ENCODE measurements at regions not wholly inside any gene's neighbourhood (a gene's known extent, or its start where the extent isn't known, plus 50 kb on each side); places are given as distances from the start of the nearest gene placed in this dataset.

GRCh38 chr5:61245486-61245885, 83.2 kb upstream of the SMIM15 start:
- TF ChIP-seq CTCF (conservative IDR thresholded peaks at IDR 0.05; ENCODE audit: low read length) (no peak), EZH2phosphoT487 (IDR thresholded peaks at IDR 0.05; ENCODE audit: borderline replicate concordance) (no peak)
